HG03342 (cell line): ENCODE measurements at regions not wholly inside any gene's neighbourhood (a gene's known extent, or its start where the extent isn't known, plus 50 kb on each side); places are given as distances from the start of the nearest gene placed in this dataset.
"Not testable (repeated sequence)": the region's sequence is repeated elsewhere in the genome, so short reads cannot be mapped to it uniquely, and the experiment has no call there.

Source experiments
- ATAC-seq: cut with Tn5 transposase; IDR thresholded peaks from one replicate; pipeline ENCODE4 v1.9.1; 2021; ENCODE audit warnings: mild to moderate bottlenecking, moderate library complexity; ENCODE audit not compliant: unreplicated experiment

DNA sequence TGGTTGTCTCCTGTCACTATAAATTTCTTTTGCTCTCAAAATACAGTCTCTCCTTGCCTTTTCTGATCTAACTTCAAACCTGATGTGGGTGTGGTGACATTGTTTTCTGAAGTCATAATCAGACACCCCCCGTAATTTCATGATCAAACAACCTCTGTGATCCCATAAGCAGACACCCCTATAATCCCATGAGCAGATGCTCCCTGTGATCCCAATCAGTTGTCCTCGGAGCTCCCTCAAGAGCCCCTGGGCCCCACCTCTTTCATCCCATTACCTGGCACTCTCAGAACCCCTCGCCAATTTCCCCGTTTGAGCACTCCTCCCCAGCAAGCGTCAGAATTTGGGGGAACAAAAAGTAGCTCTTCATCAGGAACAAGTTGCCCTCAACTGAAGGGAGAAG, 246.3 kb upstream of the FZD8 start:
- ATAC-seq, result no peak

DNA sequence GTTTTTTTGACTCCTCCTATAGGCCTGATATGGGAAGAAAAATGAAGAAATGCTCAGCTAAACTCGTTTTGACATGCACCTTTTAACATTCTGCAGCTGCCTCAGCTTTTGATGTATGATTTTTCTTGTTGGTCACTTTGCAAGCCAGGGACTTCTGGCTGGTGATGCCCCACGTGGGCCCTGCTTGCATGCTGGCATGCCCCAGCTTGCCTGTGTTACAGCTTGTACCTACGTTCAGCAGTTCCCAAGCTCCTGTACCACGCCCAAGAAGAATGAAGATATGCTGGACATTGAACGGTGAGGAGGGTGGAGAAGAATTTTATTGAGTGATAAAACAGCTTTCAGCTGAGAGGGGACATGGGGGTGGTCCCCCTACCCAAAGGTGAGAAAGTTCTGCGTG, 245.6 kb upstream of the FZD8 start:
- ATAC-seq, result no peak

DNA sequence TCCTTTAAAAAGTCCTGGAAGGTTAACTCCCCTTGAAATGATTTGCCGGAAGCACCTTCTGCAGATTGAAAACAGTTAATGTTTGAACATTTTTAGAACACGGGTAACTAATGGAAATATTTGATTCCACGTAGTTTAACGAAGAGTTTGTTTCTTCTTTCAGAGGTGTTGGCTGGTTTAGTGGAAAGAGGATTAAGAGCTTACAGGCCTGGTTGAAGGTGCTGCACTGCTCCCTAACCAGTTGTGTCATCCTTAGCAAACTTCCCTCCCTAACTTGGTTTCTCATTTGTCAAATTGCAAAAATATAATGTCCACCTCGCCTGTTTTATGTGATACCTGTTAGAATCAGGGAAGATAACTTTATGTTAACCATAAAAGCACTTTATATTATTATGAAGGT, 243.0 kb upstream of the FZD8 start:
- no peak for ATAC-seq

DNA sequence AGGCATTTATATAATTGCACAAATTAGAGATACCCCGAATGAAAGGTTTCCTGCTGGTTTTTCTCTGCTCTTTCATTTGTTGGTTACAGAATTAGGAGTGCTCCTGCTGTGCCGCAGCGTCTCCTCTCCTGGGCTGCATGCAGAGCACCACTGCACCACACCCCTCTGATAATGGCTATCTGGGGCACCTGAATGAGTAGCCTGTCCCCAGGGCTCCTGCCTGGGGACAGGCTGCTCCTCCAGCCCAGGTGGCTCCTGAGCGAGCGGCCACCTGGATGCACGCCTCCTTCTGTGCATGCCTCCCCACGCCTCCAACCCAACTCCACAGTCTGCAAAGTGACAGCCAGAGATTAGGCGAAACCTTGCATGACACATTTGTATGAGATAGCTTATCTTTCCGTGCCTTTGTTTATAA, 242.6 kb upstream of the FZD8 start:
- ATAC-seq, result no peak

DNA sequence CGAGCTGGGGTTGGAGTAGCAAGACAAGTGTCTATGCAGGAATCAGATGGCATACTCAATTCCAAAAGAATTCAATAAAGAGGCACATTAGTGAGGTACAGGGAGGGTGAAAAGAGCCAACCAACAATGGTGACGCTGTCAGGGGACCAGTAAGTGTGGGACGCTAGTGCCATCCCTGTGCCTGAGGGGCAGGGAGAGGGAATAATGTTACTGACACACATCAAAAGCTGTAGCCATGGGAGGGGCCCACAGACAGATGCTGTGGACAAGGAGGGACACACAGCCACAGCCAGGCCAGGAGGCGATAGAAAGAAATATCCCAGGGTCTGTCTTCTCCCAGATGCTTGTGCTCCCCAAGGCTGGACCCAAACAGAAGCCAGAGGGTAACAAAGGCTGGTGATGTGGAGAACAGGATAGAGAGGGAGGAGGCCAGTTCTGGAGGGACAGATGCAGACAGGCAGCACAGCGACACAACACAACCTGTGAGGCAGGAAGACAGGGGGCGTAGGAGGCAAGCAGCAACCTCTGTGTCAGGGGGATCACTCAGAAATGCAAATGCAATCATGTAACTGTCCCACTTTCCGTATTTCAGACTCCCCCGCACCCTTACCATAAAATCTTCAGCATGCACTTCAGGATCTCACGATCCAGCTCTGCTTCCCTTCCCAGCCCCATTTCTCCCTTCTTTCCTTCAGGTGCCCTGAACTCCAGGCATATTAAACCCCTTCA, 240.5 kb upstream of the FZD8 start:
- ATAC-seq, result no peak

DNA sequence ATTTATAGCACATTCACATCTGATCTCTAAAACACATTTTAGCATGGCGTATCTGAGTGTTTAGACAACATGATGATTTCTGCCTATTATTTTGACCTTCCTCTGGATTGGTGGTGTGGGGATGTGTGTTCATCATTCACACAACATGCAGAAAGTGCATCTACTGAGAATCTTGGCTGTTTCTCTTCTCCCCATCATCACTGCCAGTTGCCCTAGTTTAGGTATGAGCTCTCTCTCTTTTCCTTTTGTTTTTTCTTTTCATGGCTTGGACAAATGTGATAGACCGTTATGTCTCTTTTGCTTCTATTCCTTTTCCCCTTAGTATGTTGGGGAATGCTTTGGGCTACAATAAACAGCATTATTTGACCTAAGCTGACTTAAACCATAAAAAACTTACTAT, 239.2 kb upstream of the FZD8 start:
- no peak for ATAC-seq

DNA sequence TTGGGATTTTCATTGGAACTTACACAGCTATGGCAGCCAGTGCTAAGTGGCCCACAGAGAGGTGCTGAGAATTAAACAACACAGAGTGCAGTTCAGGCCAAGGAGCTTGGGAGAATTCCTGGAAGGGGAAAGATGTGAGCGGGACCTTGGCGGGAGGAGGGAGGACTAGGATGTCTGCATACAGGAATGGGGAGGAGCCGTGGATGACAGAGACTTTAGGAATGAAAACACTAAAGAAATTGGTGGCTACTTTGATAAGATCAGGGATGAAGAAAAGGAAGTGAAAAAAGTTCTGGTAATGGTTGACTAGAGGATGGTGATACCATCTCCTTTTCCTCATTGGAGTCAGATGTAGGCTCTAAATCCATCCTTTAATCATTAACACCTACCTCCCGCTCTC, 234.2 kb upstream of the FZD8 start:
- ATAC-seq, result no peak

DNA sequence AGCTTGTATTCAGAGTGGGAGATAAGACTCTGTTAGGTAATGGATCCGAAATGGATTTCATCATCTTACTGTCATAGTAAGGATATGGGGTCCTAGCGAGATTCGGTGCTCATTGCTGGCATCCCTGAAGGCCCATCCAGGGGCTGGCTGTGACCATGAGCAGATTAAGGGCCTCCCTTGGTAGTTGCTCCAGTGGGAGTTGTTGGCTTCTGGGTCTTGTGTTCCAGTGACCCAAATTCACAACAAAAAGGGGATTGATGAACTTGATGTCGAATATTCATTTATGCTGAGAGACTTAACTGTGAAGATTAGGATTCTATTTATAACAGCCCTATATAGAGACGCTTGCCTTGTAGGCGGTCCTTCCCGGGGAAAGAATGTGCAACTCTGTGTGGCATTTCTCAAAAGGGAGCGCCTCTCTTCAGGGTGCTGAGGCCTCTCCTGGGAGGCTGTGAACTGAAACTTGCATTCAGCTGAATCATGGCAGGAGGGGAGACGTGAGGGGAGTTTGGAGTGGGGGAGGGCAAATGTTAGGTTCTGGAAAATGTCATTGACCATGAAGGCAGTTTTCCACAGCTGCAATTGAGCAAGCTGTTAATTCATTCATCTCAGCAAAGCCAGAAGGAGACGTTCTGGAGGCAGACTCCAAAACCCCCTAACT, 233.1 kb upstream of the FZD8 start:
- ATAC-seq, result no peak

DNA sequence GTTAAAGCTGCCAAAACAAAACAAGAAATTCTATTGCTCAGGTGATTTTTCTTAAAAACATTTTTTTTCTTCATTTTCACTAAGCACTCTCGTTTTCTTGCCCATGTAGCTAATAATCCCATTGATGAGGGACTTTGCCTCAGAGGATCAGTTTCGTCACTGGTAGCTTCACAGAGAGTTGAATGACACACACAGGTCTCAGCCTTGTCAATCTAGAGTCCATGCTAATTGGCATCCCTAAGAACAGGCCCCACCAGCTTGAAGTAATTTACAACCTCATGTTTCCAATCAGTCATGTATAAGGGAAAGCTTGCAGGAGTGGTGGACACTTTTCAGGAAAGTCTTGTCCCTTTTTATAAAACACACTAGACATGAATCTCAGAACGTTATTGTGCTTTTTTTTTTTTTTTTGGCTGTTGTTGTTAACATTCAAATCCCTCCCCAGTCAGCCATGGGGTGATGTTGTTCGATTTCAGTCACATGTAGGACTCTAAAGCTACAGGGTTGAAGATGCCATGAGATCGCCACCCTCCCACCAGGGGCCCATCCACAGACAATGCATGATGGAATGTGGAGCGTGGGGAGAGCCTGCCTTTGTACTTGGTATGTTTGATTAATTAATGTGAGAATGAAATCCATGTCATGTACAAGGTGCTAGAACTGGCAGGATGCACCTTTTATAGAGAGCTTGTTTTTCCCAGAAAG, 232.4 kb upstream of the FZD8 start:
- ATAC-seq, result no peak

DNA sequence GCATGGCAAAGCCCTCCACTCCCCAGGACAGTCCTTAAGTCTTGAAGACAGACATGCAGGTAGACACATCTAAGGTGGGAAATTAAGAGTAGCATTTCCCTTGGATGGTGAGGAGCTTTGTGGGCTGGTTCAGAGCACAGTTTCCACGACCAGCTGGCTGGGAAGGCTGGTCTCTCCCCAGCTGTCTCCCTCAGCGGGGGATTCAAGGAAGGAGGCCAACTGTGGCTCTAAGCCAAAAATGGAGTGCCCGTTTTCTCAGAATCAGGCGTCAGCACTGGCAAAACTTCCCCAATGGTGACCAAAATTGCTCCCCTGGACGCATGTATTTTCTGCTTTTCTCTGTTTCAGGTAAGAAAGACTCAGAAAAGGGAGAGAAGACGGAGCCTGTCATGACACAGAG, 230.6 kb upstream of the FZD8 start:
- no peak for ATAC-seq

DNA sequence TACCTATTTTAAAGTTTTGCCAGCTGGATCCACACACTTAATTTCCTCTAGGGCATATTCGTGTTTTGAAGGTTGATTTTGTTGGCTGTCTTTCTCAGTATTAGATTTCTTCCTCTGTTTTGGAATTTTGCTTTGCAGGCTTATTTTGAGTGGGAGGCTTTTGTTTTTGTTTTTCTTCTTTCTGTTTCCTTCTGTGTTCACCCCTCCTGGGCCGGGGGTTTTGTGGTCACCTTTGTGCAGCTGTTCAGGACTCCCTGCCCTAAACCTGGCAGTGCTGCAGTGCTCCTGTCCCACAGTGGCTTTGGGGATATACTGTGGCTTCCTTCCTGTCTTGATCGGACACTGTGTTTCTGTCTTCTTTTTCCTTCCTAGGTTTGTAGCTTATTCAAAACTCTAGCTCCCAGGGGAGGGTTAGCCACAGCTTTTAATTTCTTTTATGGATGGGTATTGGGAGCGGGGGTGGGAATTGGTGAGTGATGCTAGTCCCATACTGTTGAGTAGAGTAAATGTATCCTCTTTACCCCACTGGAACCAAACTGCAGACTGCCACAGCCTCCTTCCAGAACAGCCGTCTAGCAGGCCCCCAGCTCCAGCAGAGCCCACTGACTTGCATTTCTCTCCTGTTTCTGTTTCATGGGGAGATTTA, 228.7 kb upstream of the FZD8 start:
- no peak for ATAC-seq

DNA sequence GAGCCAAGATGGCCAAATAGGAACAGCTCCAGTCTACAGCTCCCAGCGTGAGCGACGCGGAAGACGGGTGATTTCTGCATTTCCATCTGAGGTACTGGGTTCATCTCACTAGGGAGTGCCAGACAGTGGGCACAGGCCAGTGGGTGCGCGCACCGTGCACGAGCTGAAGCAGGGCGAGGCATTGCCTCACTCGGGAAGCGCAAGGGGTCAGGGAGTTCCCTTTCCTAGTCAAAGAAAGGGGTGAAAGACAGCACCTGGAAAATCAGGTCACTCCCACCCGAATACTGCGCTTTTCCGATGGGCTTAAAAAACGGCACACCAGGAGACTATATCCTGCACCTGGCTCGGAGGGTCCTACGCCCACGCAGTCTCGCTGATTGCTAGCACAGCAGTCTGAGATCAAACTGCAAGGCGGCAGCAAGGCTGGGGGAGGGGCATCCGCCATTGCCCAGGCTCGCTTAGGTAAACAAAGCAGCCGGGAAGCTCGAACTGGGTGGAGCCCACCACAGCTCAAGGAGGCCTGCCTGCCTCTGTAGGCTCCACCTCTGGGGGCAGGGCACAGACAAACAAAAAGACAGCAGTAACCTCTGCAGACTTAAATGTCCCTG, 216.7 kb upstream of the FZD8 start:
- ATAC-seq, result not testable (repeated sequence)

DNA sequence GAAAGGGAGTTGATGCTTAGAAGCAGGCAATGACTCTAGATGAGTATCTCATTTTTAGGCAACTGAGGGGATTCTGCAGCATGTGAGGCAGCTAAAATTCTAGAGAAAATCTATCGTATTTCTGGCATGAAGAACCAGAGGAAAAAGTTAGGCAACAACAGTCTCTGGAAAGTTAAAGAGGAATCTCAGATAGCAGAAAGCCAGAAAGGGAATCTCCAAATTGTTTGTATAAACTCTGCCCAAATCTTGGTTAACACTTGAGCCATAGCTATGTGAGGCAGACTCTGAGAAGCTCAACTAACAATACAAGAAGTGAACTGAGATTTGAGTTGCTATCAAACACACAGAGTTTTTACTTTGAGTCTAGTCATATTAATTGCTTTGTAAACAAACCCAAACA, 215.8 kb upstream of the FZD8 start:
- ATAC-seq, result no peak

DNA sequence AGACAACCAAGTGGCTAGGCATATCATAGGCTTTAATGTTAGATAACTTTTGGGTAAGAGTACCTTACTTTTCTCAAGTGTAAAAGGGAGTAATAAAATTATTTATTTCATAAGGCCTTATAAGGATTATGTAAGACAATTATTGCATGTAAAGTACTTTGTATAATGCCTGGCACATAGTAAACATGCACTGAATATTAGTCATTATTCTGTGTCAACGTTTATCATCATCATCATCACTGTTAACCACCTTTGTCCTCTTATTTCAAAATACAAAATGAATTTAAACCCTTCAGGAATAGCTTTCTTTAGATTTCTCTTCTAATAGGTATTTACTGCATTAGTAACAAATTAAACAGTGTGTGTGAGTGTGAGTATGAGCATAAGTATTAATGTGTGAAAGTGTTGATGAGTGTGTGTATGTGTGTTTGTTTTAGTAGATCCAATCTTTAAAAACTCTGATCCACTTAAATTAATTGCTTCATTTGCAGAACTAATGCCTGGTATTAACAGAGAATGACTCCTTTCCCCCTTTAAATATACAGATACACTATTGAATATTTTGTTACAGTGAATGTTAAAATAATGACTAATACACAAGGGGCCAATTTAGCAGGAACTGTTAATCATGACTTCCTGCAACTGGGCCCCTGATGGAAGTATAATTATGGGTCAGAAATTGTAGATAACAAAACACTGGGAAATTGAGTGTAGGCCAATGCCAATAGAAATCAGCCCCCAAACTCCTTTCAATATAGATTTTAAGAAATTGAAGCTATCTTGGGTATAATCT, 213.3 kb upstream of the FZD8 start:
- no peak for ATAC-seq

DNA sequence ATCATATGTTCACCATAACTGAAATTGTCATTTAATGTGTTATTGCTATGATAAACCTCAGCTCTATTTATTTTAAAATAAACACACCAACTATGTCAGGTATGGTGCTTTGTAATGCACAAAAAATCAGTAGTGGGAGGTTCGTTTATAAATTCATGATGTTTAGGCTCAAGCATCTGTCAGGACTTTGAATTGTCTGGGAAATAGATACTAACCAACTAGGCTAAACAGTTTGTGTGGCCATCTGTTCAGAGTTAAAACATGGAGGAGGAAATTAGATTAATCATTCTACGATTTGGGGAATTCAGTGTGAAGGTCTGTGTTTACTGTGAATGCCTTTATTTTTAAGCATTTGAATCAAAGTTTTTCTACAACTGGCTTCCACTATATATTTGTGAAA, 212.6 kb upstream of the FZD8 start:
- no peak for ATAC-seq

DNA sequence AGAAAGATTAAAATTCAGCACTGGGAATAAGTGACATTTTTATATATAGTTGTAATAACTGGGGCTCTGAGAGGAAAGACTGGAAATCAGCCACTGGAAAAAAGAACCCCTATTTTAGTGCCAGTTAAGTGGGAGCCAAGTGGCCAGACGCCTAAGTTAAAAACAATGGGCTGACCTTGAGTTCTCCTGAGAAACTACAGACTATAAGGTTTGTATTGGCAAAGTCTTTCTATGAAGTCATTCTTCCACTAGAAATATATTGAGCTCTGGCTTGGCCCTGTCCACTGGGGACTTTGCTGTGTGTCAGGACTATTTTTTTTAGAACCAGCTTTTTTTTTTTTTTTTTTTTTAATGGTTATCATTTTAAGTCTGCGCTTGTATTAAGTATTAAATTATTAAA, 210.6 kb upstream of the FZD8 start:
- no peak for ATAC-seq

DNA sequence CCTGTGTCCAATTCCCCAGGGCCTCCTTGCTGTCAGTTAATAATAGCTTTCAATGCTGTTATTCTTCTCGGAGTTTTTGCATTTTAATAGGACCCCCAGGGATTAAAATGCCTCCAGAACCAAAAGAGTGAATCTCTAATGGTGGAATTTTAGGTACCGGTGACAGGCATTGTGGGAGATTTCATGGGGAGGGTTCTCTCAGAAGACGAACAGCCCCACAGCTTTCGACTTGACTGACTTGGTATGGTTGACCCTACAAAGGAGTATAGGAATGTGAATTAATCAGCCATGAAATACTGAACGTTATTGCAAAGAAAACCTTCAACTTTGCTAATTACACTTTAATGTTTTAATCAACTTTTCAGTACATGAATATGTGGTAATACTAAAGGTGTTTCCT, 206.3 kb upstream of the FZD8 start:
- no peak for ATAC-seq

DNA sequence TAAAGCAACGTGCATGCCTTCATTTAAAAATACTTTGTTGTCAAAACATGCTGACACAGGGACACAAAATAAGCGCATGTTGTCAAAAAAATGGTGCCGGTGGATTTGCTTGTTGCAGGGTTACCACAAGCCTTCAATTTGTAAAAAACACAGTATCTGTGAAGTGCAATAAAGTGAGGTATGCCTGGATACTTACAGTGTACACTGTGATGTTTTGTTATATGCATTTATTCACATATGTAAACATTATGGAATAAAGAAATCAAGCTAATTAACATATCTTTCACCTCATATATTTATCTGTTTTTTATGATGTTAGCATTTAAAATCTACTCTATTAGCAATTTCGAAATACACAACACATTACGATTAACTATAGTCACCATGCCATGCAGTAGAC, 202.6 kb upstream of the FZD8 start:
- no peak for ATAC-seq

DNA sequence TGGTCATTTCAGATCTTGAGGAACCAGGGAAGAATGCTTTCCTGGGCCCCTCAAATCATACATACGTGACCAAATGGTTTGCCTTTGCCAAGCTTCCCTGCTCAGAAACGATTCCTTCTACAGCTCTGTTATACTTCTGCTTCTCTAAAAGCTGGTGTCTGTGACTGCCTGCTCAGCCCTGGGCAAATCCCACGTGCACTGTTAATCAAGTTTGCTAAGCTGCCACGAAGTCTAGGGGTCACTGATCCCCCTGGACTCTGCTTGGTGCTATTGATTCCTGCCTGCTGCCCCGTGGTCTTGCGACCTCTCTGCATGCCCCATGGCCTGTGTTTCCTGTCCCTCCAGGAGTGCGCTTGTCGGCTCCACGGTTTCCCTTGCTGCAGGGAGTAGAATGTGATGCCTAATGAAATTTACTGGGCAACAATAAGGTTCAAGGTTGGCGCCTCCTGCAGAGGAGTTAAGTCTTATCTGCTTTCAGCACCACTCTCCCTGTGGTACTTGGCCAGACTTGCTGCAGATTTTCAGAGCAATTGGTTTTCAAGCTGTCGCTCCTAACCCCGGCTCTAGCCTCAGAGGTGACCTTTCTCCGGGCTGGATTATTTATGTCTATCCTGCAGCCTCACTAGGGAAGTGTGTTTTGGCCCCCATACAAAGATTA, 201.6 kb upstream of the FZD8 start:
- ATAC-seq, result no peak

DNA sequence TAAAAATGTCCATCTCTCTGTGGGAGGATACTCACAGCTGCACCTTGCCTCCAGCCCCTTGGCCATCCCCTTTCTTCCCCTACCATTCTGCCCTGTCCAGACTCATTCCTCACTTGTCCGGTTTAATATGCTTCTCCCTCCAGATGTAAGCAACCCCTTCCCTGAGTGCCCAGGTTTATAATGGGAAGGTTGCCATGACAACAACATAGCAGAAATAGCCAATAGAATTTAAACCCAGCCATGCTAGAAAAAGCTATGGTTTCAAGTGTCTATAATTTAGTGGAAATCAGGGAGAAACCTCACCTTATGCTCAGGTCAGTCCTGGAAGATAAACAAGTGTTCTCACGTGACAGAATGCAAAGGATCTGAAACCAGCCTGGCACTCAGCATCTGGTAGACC, 196.0 kb upstream of the FZD8 start:
- ATAC-seq, result no peak
